ENCODE measurements at regions not wholly inside any gene's neighbourhood (a gene's known extent, or its start where the extent isn't known, plus 50 kb on each side); places are given as distances from the start of the nearest gene placed in this dataset.
A peak's percentile ranks its signal among the peaks of the same experiment; 100 is the strongest.
"Not testable (repeated sequence)": the region's sequence is repeated elsewhere in the genome, so short reads cannot be mapped to it uniquely, and the experiment has no call there.

DNA sequence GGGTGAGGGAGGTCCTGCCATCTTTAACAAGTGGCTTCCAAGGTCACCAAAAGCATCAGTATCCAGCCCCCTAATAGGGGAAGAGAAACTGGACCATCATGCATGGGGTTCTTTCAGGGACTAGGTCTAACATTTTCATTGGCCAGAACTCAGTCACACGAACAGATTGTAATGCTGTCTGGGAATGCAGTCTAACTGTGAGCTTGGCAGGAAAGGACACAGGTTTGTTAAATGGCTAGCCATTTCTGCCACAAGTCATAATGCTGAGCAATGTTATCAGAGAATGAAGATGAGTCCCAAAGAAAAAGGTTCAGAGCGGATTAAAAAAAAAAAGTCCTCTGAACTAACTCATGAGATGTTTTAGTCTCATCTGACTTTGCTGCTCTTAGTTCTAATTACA is 70.9 kb upstream of the TNP1 start:
- no peaks in the 10 kb centered on the region for H4K20me1 ChIP-seq (replicated peaks; ENCODE audit: insufficient read depth)
- no peak overlapping the region for H2AFZ ChIP-seq
- no peaks in the 10 kb centered on the region for H3K79me2 ChIP-seq (replicated peaks; ENCODE audit: insufficient read depth)
- TF ChIP-seq, protein P1, sequence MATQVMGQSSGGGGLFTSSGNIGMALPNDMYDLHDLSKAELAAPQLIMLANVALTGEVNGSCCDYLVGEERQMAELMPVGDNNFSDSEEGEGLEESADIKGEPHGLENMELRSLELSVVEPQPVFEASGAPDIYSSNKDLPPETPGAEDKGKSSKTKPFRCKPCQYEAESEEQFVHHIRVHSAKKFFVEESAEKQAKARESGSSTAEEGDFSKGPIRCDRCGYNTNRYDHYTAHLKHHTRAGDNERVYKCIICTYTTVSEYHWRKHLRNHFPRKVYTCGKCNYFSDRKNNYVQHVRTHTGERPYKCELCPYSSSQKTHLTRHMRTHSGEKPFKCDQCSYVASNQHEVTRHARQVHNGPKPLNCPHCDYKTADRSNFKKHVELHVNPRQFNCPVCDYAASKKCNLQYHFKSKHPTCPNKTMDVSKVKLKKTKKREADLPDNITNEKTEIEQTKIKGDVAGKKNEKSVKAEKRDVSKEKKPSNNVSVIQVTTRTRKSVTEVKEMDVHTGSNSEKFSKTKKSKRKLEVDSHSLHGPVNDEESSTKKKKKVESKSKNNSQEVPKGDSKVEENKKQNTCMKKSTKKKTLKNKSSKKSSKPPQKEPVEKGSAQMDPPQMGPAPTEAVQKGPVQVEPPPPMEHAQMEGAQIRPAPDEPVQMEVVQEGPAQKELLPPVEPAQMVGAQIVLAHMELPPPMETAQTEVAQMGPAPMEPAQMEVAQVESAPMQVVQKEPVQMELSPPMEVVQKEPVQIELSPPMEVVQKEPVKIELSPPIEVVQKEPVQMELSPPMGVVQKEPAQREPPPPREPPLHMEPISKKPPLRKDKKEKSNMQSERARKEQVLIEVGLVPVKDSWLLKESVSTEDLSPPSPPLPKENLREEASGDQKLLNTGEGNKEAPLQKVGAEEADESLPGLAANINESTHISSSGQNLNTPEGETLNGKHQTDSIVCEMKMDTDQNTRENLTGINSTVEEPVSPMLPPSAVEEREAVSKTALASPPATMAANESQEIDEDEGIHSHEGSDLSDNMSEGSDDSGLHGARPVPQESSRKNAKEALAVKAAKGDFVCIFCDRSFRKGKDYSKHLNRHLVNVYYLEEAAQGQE (IDR thresholded peaks at IDR 0.05; ENCODE audit: unreplicated experiment) = no peak
- TF ChIP-seq ZNF331 (CRISPR knock-in tag; IDR thresholded peaks at IDR 0.05; ENCODE audit: low read depth) = no peak
- no peak for TF ChIP-seq JUNB (IDR thresholded peaks at IDR 0.05; ENCODE audit: unreplicated experiment)
- no peak for TF ChIP-seq POLR2AphosphoS5 (IDR thresholded peaks at IDR 0.05; ENCODE audit: low read depth)
- no peak for TF ChIP-seq EZH2 (IDR thresholded peaks at IDR 0.05; ENCODE audit: low read depth, unreplicated experiment)
- H3K9me2 ChIP-seq (ENCODE audit: insufficient read depth) = peaks cover 9% of the 10 kb centered on the region; the same call in 1 of the 2 replicates
- DNase-seq (ENCODE audit: low spot score) = no peak
- ATAC-seq = no peak
- H3K4me1 Mint-ChIP-seq = peaks cover 11% of the 10 kb centered on the region
- H3F3A ChIP-seq (replicated peaks; ENCODE audit: low read depth) = no peaks in the 10 kb centered on the region
- H3K4me3 Mint-ChIP-seq = no peak overlapping the region
- H3K36me3 Mint-ChIP-seq (ENCODE audit: low read depth) = no peaks in the 10 kb centered on the region
- H3K4me1 ChIP-seq (ENCODE audit: insufficient read depth) = no peaks in the 10 kb centered on the region
- no peak overlapping the region for H3K27ac Mint-ChIP-seq
- peaks cover 6% of the 10 kb centered on the region; the same call in 1 of the 3 replicates for H3K9me3 Mint-ChIP-seq
- no peak overlapping the region for H3K4me3 ChIP-seq
- no peaks in the 10 kb centered on the region for H3K36me3 ChIP-seq (ENCODE audit: insufficient read depth)
- H3K4me2 ChIP-seq = no peak overlapping the region
- H3K27me3 ChIP-seq (ENCODE audit: insufficient read depth) = no peaks in the 10 kb centered on the region
- H3K27ac ChIP-seq (ENCODE audit: low read depth) = no peak overlapping the region
- H3K27me3 Mint-ChIP-seq (ENCODE audit: insufficient read depth, low read depth, poor library complexity) = peaks cover 2% of the 10 kb centered on the region

DNA sequence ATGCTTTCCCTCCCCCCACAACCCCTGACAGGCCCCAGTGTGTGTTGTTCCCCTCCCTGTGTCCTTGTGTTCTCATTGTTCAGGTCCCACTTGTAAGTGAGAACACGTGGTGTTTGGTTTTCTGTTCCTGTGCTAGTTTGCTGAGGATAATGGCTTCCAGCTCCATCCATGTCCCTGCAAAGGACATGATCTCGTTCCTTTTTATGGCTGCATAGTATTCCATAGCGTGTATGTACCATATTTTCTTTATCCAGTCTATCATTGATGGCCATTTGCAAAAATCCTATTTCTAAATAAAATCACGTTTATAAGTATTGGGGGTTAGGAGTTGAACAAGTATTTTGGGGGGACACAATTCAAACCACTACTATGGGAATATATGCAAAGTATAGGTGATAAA is 69.5 kb upstream of the TNP1 start:
- not testable (repeated sequence) for H3K4me3 ChIP-seq; H3K36me3 Mint-ChIP-seq (ENCODE audit: low read depth); ATAC-seq

DNA sequence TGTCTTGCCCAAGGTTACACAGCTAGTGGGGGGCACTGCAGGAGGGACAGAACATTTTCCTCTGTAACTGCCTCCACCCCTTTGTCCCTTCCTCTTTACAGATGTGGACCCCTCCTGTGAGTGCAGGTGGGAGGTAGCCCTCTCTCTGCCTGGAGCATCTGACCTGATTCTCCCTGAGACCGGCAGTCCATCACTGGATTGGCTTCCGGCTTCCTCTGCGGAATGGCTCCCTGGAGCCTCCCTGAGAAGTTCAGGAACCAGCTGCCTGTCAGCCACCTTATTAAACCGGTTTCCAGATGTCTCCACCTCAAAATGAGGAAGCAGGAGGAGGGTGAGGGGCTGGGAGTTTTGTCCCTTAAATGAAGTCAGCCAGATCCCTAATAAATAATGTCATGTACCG is 67.3 kb upstream of the TNP1 start:
- TF ChIP-seq ZNF331 (CRISPR knock-in tag; IDR thresholded peaks at IDR 0.05; ENCODE audit: low read depth) (no peak), POLR2AphosphoS5 (IDR thresholded peaks at IDR 0.05; ENCODE audit: low read depth) (no peak), CREB1 (CRISPR knock-in tag; IDR thresholded peaks at IDR 0.05; ENCODE audit: low read depth) (no peak)
- no peak for DNase-seq (ENCODE audit: low spot score)
- no peak overlapping the region for H3K27ac ChIP-seq (ENCODE audit: low read depth)

More for the DNA sequence above, 69.5 kb upstream of the TNP1 start:
- H3K9me2 ChIP-seq (ENCODE audit: insufficient read depth); H4K20me1 ChIP-seq (replicated peaks; ENCODE audit: insufficient read depth); H2AFZ ChIP-seq; H3K27ac Mint-ChIP-seq; H3K4me3 Mint-ChIP-seq; H3K9me3 Mint-ChIP-seq; H3K27me3 ChIP-seq (ENCODE audit: insufficient read depth); H3K27ac ChIP-seq (ENCODE audit: low read depth); H3K36me3 ChIP-seq (ENCODE audit: insufficient read depth); H3K4me1 ChIP-seq (ENCODE audit: insufficient read depth); DNase-seq (ENCODE audit: low spot score); H3F3A ChIP-seq (replicated peaks; ENCODE audit: low read depth); H3K4me2 ChIP-seq; H3K79me2 ChIP-seq (replicated peaks; ENCODE audit: insufficient read depth); H3K27me3 Mint-ChIP-seq (ENCODE audit: insufficient read depth, low read depth, poor library complexity): not testable (repeated sequence)
- peaks cover 18% of the 10 kb centered on the region for H3K4me1 Mint-ChIP-seq

More for the DNA sequence above, 67.3 kb upstream of the TNP1 start:
- no peaks in the 10 kb centered on the region for H3F3A ChIP-seq (replicated peaks; ENCODE audit: low read depth)
- peaks cover 9% of the 10 kb centered on the region; the same call in 1 of the 2 replicates for H3K9me2 ChIP-seq (ENCODE audit: insufficient read depth)
- H3K4me3 Mint-ChIP-seq = no peak overlapping the region
- peak; percentile 53; the same call in 2 of the 3 replicates for ATAC-seq
- H4K20me1 ChIP-seq (replicated peaks; ENCODE audit: insufficient read depth) = no peaks in the 10 kb centered on the region; the same call in 1 of the 2 replicates
- H3K36me3 Mint-ChIP-seq (ENCODE audit: low read depth) = no peaks in the 10 kb centered on the region
- H3K36me3 ChIP-seq (ENCODE audit: insufficient read depth) = no peaks in the 10 kb centered on the region
- peaks cover 17% of the 10 kb centered on the region for H3K4me1 Mint-ChIP-seq
- no peak overlapping the region; the same call in 1 of the 2 replicates for H2AFZ ChIP-seq
- no peak overlapping the region for H3K4me2 ChIP-seq
- H3K27me3 Mint-ChIP-seq (ENCODE audit: insufficient read depth, low read depth, poor library complexity) = no peaks in the 10 kb centered on the region
- H3K27me3 ChIP-seq (ENCODE audit: insufficient read depth) = no peaks in the 10 kb centered on the region
- H3K27ac Mint-ChIP-seq = no peak overlapping the region
- H3K4me1 ChIP-seq (ENCODE audit: insufficient read depth) = peaks cover 7% of the 10 kb centered on the region; the same call in 1 of the 2 replicates
- H3K4me3 ChIP-seq = no peak overlapping the region
- peaks cover 6% of the 10 kb centered on the region; the same call in 1 of the 3 replicates for H3K9me3 Mint-ChIP-seq
- no peaks in the 10 kb centered on the region for H3K79me2 ChIP-seq (replicated peaks; ENCODE audit: insufficient read depth)
